Prostate gland (tissue), 2 donors: ENCODE measurements at regions not wholly inside any gene's neighbourhood (a gene's known extent, or its start where the extent isn't known, plus 50 kb on each side); places are given as distances from the start of the nearest gene placed in this dataset.

Experiments
- POLR2A ChIP-seq: fragments of 450-650 bp; IDR thresholded peaks from one replicate; pipeline ENCODE4 v1.6.1; 2016; ENCODE audit warnings: antibody characterized with exemption, mild to moderate bottlenecking
- POLR2AphosphoS5 ChIP-seq: sonication (generic); formaldehyde crosslinking; IDR thresholded peaks from one replicate; pipeline ENCODE4 v1.6.1; 2017; ENCODE audit warnings: antibody characterized with exemption
- TF ChIP-seq, protein P1 (sequence below), 4 experiments: fragments of 200-600 bp in 2 of 4; fragments of 450-650 bp in 2 of 4; sonication (generic) in 2 of 4; IDR thresholded peaks; 1 replicate in 3 of 4; 2 replicates in 1 of 4; pipeline ENCODE4 v1.5.1; 2016 to 2019; ENCODE audit warnings: antibody characterized with exemption in 4 of 4, mild to moderate bottlenecking in 2 of 4, moderate library complexity in 2 of 4

GRCh38 chr6:167776906-167777627 lies 49.6 kb upstream of the AFDN start:
- TF ChIP-seq POLR2A = no peak
- TF ChIP-seq, protein P1, sequence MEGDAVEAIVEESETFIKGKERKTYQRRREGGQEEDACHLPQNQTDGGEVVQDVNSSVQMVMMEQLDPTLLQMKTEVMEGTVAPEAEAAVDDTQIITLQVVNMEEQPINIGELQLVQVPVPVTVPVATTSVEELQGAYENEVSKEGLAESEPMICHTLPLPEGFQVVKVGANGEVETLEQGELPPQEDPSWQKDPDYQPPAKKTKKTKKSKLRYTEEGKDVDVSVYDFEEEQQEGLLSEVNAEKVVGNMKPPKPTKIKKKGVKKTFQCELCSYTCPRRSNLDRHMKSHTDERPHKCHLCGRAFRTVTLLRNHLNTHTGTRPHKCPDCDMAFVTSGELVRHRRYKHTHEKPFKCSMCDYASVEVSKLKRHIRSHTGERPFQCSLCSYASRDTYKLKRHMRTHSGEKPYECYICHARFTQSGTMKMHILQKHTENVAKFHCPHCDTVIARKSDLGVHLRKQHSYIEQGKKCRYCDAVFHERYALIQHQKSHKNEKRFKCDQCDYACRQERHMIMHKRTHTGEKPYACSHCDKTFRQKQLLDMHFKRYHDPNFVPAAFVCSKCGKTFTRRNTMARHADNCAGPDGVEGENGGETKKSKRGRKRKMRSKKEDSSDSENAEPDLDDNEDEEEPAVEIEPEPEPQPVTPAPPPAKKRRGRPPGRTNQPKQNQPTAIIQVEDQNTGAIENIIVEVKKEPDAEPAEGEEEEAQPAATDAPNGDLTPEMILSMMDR (IDR thresholded peaks at IDR 0.05) = no peak
- no peak for TF ChIP-seq POLR2AphosphoS5
